Natural killer cell (primary cell): ENCODE measurements at regions not wholly inside any gene's neighbourhood (a gene's known extent, or its start where the extent isn't known, plus 50 kb on each side); places are given as distances from the start of the nearest gene placed in this dataset.

ENCODE experiments used
- ATAC-seq, 3 donors: fragments of 150-1000 bp in 2 of 3; fragments of 200-7000 bp in 1 of 3; cut with Tn5 transposase; 1 replicate in 1 of 3; 2 replicates in 2 of 3; pipeline ENCODE4 v1.10.0; 2021; ENCODE audit warnings: mild to moderate bottlenecking in 2 of 3, moderate library complexity in 2 of 3
- DNase-seq, 2 donors: peaks; one replicate each; pipeline versions ENCODE4 v3.0.0 to v3.0.0-alpha.2; 2013 to 2021; ENCODE audit warnings: mixed read lengths in 1 of 2
- H3K27ac ChIP-seq: one replicate; pipeline ENCODE4 v1.5.1; 2013; ENCODE audit warnings: mild to moderate bottlenecking, low read length
- H3K27me3 ChIP-seq: one replicate; pipeline ENCODE4 v1.6.1; 2013; ENCODE audit warnings: low read length; ENCODE audit not compliant: control insufficient read depth, insufficient read depth
- H3K36me3 ChIP-seq: one replicate; pipeline ENCODE4 v1.6.1; 2013; ENCODE audit warnings: low read length; ENCODE audit not compliant: control insufficient read depth, insufficient read depth
- H3K4me1 ChIP-seq: one replicate; pipeline ENCODE4 v1.6.1; 2013; ENCODE audit warnings: low read length; ENCODE audit not compliant: control insufficient read depth, insufficient read depth
- H3K4me3 ChIP-seq: one replicate; pipeline ENCODE4 v1.5.1; 2013; ENCODE audit warnings: low read length
- H3K9me3 ChIP-seq: one replicate; pipeline ENCODE4 v1.6.1; 2013; ENCODE audit warnings: low read length; ENCODE audit not compliant: control insufficient read depth, insufficient read depth
- H3K27ac Mint-ChIP-seq, 2 donors: one replicate each; pipeline ENCODE4 v1.8.0; 2022; ENCODE audit warnings: mild to moderate bottlenecking in 2 of 2, mixed read lengths in 2 of 2, moderate library complexity in 1 of 2
- H3K27me3 Mint-ChIP-seq, 2 donors: one replicate each; pipeline ENCODE4 v1.8.0; 2022; ENCODE audit warnings: low read depth in 2 of 2, mixed read lengths in 2 of 2
- H3K36me3 Mint-ChIP-seq: one replicate; pipeline ENCODE4 v1.8.0; 2022; ENCODE audit warnings: mixed read lengths
- H3K4me1 Mint-ChIP-seq, 2 donors: one replicate each; pipeline ENCODE4 v1.8.0; 2022; ENCODE audit warnings: mixed read lengths in 2 of 2
- H3K4me3 Mint-ChIP-seq: one replicate; pipeline ENCODE4 v1.8.0; 2022; ENCODE audit warnings: mild to moderate bottlenecking, moderate library complexity, mixed read lengths
- H3K9me3 Mint-ChIP-seq, 2 donors: one replicate each; pipeline ENCODE4 v1.8.0; 2022; ENCODE audit warnings: mixed read lengths in 2 of 2
- CTCF ChIP-seq: fragments of 200-600 bp; IDR thresholded peaks from one replicate; pipeline ENCODE4 v1.8.0; 2022; ENCODE audit warnings: antibody characterized with exemption
- WGBS: methylation state at CpG from one replicate; pipeline ENCODE4 v1.1.7; 2013; ENCODE audit warnings: missing lambda C conversion rate; ENCODE audit not compliant: insufficient coverage; 5-methylcytosine and 5-hydroxymethylcytosine counted together
- intact Hi-C: fragments of 100-400 bp; cut with micrococcal nuclease; formaldehyde crosslinking; loops from one replicate; pipeline ENCODE4 v1.14.2; 2022

GRCh38 chr12:67837876-67838275 is 151.4 kb upstream of the IFNG-AS1 start:
- WGBS, result 58% methylated on average over 1 of the region's 1 CpG
- H3K27me3 Mint-ChIP-seq, result peaks cover 37 to 59% of the 10 kb centered on the region in 2 donors
- H3K4me1 Mint-ChIP-seq, result no peaks in the 10 kb centered on the region
- H3K36me3 ChIP-seq, result no peaks in the 10 kb centered on the region
- no peak for DNase-seq
- no peak for ATAC-seq
- peaks cover 2% of the 10 kb centered on the region for H3K27me3 ChIP-seq
- no peak overlapping the region for H3K4me3 ChIP-seq
- peaks cover 7 to 8% of the 10 kb centered on the region in 2 donors for H3K9me3 Mint-ChIP-seq
- H3K9me3 ChIP-seq, result peaks cover 2% of the 10 kb centered on the region
- no peaks in the 10 kb centered on the region for H3K4me1 ChIP-seq
- TF ChIP-seq CTCF, result no peak
- intact Hi-C loops, result no loop called here
- H3K27ac Mint-ChIP-seq, result no peak overlapping the region
- no peak overlapping the region for H3K27ac ChIP-seq
- H3K4me3 Mint-ChIP-seq, result no peak overlapping the region
- peaks cover 29% of the 10 kb centered on the region for H3K36me3 Mint-ChIP-seq

GRCh38 chr12:67842124-67842523 is 147.1 kb upstream of the IFNG-AS1 start:
- WGBS, result 87% methylated on average over 2 of the region's 2 CpGs
- Histone ChIP-seq H3K36me3 (no peaks in the 10 kb centered on the region), H3K4me3 (no peak overlapping the region), H3K4me1 (no peaks in the 10 kb centered on the region), H3K9me3 (peaks cover 2% of the 10 kb centered on the region), H3K27me3 (peaks cover 2% of the 10 kb centered on the region), H3K27ac (no peak overlapping the region)
- Mint-ChIP-seq H3K4me1 (no peaks in the 10 kb centered on the region), H3K4me3 (no peak overlapping the region), H3K9me3 (peaks cover 8 to 11% of the 10 kb centered on the region in 2 donors), H3K27me3 (peaks cover 25 to 34% of the 10 kb centered on the region in 2 donors), H3K36me3 (peaks cover 26% of the 10 kb centered on the region), H3K27ac (no peak overlapping the region)
- ATAC-seq (no peak), DNase-seq (no peak)
- TF ChIP-seq CTCF, result no peak
- intact Hi-C loops, result no loop called here

- no peak overlapping the region for H3K4me3 Mint-ChIP-seq
- H3K27ac Mint-ChIP-seq, result no peak overlapping the region
- H3K27me3 ChIP-seq, result peaks cover 2% of the 10 kb centered on the region
- no peak overlapping the region for H3K27ac ChIP-seq
- no peak for DNase-seq
- H3K27me3 Mint-ChIP-seq, result peaks cover 18 to 22% of the 10 kb centered on the region in 2 donors
- intact Hi-C loops, result no loop called here
- WGBS, result 29% methylated on average over 1 of the region's 3 CpGs
- H3K9me3 ChIP-seq, result peaks cover 2% of the 10 kb centered on the region
- no peaks in the 10 kb centered on the region for H3K4me1 Mint-ChIP-seq
- no peaks in the 10 kb centered on the region for H3K4me1 ChIP-seq
- no peak overlapping the region for H3K4me3 ChIP-seq
- peaks cover 8 to 11% of the 10 kb centered on the region in 2 donors for H3K9me3 Mint-ChIP-seq
- peaks cover 15% of the 10 kb centered on the region for H3K36me3 Mint-ChIP-seq
- no peaks in the 10 kb centered on the region for H3K36me3 ChIP-seq
- no peak for TF ChIP-seq CTCF
- no peak for ATAC-seq
These were observed 146.0 kb upstream of the IFNG-AS1 start for GRCh38 chr12:67843257-67843656.

- Mint-ChIP-seq H3K4me1 (no peaks in the 10 kb centered on the region), H3K27me3 (peaks cover 8 to 69% of the 10 kb centered on the region in 2 donors), H3K36me3 (no peaks in the 10 kb centered on the region), H3K9me3 (no peaks in the 10 kb centered on the region), H3K27ac (no peak overlapping the region), H3K4me3 (no peak overlapping the region)
- intact Hi-C loops, result no loop called here
- no peak for TF ChIP-seq CTCF
- no peaks in the 10 kb centered on the region for H3K9me3 ChIP-seq
- no peak overlapping the region for H3K4me3 ChIP-seq
- H3K27me3 ChIP-seq, result peaks cover 4% of the 10 kb centered on the region
- ATAC-seq (no peak), DNase-seq (no peak)
- H3K36me3 ChIP-seq, result no peaks in the 10 kb centered on the region
- H3K4me1 ChIP-seq, result no peaks in the 10 kb centered on the region
- WGBS, result 93% methylated on average over 2 of the region's 2 CpGs
- no peak overlapping the region for H3K27ac ChIP-seq
These were observed 136.5 kb upstream of the IFNG-AS1 start for GRCh38 chr12:67852701-67853100.
